ENCODE measurements at regions not wholly inside any gene's neighbourhood (a gene's known extent, or its start where the extent isn't known, plus 50 kb on each side); places are given as distances from the start of the nearest gene placed in this dataset.

DNA sequence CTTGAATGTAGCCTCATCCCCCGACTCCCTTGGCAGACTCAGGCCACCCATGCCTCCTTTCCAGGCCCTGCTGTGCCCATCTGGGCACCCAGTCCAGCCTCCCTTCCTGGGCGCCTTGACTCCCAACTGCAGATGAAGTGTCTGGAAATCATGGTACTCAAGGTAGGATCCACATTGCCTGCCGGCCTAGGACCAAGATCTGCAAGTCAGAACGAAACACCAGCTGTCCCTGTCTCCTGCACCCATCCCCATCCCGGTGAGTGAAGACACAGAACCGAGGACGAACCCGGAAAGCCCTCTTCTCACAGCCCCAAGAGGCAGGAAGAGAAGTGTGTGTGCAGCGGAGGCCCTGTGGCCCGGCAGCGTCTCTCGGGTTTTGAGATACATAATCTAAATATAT lies 205.1 kb downstream of the EMX2 start:
- DNase-seq (ENCODE audit: low read depth in 1 of 2, low spot score in 1 of 2) = no peak
- POLR2A ChIA-PET = no interaction called here
- no peak for ATAC-seq
- TF ChIP-seq HEYL (CRISPR knock-in tag; IDR thresholded peaks at IDR 0.05) (no peak), FOXS1 (CRISPR knock-in tag; IDR thresholded peaks at IDR 0.05) (no peak), FOSL2 (IDR thresholded peaks at IDR 0.05) (no peak), FOSL2 (CRISPR knock-in tag; IDR thresholded peaks at IDR 0.05) (no peak), NFE2L2 (conservative IDR thresholded peaks at IDR 0.05; ENCODE audit: low read length) (no peak), ZNF302 (CRISPR knock-in tag; IDR thresholded peaks at IDR 0.05) (no peak)
- TF ChIP-seq, protein P1, sequence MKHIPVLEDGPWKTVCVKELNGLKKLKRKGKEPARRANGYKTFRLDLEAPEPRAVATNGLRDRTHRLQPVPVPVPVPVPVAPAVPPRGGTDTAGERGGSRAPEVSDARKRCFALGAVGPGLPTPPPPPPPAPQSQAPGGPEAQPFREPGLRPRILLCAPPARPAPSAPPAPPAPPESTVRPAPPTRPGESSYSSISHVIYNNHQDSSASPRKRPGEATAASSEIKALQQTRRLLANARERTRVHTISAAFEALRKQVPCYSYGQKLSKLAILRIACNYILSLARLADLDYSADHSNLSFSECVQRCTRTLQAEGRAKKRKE (CRISPR knock-in tag; IDR thresholded peaks at IDR 0.05; ENCODE audit: low read depth) = no peak
- Histone ChIP-seq H3K9me3 (no peaks in the 10 kb centered on the region), H3K27ac (no peak overlapping the region), H3K4me1 (no peaks in the 10 kb centered on the region), H3K4me3 (no peak overlapping the region), H3K4me2 (no peak overlapping the region)
- WGBS (ENCODE audit: missing lambda C conversion rate) = 46% methylated on average over 12 of the region's 12 CpGs
- CTCF ChIA-PET = interaction anchor here (0.6 to 1.0 kb wide), 2 partner anchors 9 to 158 kb away, joined by 5 to 6 read pairs; no protein-coding TSS in a partner anchor
- FAIRE-seq = no peak

DNA sequence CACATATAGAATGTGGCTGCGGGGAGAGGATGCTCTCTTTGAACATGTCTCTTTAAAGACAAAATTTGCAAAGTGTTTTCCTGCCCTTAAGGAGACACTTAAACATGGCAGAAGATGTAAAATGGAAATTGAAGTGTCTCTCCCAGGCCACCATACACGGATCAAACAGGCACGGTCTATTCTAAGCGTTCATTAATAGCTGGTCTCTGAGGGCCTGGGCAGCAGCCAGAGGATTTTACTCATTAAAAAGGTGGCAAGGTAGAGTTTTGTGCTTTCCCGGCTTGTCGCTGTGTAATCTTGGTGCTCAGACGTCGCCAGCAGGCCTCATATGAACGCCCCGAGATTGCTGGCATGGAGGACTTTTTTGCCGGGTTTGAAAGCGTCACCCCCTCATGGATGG lies 205.5 kb downstream of the EMX2 start:
- FAIRE-seq (no peak), DNase-seq (ENCODE audit: low read depth in 1 of 2, low spot score in 1 of 2) (no peak), ATAC-seq (no peak)
- TF ChIP-seq NPAS2 (CRISPR knock-in tag; IDR thresholded peaks at IDR 0.05; ENCODE audit: borderline replicate concordance) = no peak
- no peak for TF ChIP-seq ZFP36 (IDR thresholded peaks at IDR 0.05; ENCODE audit: borderline replicate concordance, partially characterized antibody)
- TF ChIP-seq NFE2L2 (conservative IDR thresholded peaks at IDR 0.05; ENCODE audit: low read length) = no peak
- TF ChIP-seq KDM1A (IDR thresholded peaks at IDR 0.05; ENCODE audit: low read depth) = no peak
- Histone ChIP-seq H3K27ac (no peak overlapping the region), H3K4me2 (no peak overlapping the region), H3K9me3 (no peaks in the 10 kb centered on the region), H3K4me1 (no peaks in the 10 kb centered on the region), H3K4me3 (no peak overlapping the region)
- POLR2A ChIA-PET = no interaction called here
- 45% methylated on average over 12 of the region's 12 CpGs for WGBS (ENCODE audit: missing lambda C conversion rate)
- CTCF ChIA-PET = interaction anchor here (1.0 kb wide), 1 partner anchor 9 kb away, joined by 6 read pairs; no protein-coding TSS in a partner anchor

DNA sequence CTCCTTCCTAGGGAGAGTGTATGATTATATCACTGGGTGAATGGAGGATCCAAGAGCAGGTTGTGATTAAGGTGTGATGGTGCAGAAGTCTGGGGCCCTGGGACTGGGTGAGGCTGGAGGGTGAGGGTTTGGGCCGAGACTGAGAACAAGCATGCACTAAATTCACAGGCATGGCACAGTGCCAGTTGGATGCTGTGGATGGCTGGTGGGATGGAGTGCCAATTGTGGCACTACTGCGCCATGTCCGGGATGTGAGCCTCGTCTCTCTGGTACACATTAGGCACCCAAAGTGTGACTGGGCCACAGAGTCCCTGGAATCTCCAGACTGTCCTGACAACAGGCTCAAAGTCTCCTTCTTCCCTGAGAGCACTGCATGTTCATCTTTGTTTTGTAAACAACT lies 208.1 kb downstream of the EMX2 start:
- Histone ChIP-seq H3K4me1 (no peaks in the 10 kb centered on the region), H3K4me2 (no peak overlapping the region), H3K27ac (no peak overlapping the region), H3K9me3 (no peaks in the 10 kb centered on the region), H3K4me3 (no peak overlapping the region)
- 57% methylated on average over 4 of the region's 4 CpGs for WGBS (ENCODE audit: missing lambda C conversion rate)
- ChIA-PET CTCF (interaction anchor here (1.8 kb wide), 1 partner anchor 213 kb away, joined by 7 read pairs; no protein-coding TSS in a partner anchor), POLR2A (no interaction called here)
- no peak for ATAC-seq
- TF ChIP-seq, protein P2, sequence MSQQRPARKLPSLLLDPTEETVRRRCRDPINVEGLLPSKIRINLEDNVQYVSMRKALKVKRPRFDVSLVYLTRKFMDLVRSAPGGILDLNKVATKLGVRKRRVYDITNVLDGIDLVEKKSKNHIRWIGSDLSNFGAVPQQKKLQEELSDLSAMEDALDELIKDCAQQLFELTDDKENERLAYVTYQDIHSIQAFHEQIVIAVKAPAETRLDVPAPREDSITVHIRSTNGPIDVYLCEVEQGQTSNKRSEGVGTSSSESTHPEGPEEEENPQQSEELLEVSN (IDR thresholded peaks at IDR 0.05; ENCODE audit: borderline replicate concordance, low read depth) = no peak
- no peak for TF ChIP-seq HOXA7 (CRISPR knock-in tag; IDR thresholded peaks at IDR 0.05)
- TF ChIP-seq KDM5A (IDR thresholded peaks at IDR 0.05) = no peak
- no peak for TF ChIP-seq HOXB5 (CRISPR knock-in tag; IDR thresholded peaks at IDR 0.05)
- no peak for TF ChIP-seq BHLHE40 (IDR thresholded peaks at IDR 0.05; ENCODE audit: low read depth, low read length)
- no peak for TF ChIP-seq ZSCAN20 (CRISPR knock-in tag; IDR thresholded peaks at IDR 0.05)
- FAIRE-seq = no peak
- no peak for DNase-seq (ENCODE audit: low read depth in 1 of 2, low spot score in 1 of 2)

DNA sequence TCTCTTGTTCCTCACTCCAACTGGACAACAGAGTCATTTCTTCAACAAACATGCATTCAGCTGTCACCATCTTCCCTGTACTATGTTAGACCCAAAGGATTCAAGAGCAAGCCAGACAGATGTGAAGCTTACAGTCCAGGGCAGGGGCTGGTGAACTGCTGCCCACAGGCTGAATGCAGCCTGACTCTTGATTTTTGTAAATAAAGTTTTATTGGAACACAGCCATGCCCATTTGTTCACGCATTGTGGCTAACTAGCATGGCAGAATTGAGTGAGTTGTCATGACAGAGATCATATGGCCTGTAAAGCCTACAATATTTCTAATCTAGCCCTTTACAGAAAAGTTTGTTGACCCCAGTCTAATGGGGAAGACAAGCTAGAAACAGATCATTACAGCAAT lies 208.7 kb downstream of the EMX2 start:
- no peak for ATAC-seq
- H3K4me2 ChIP-seq = no peak overlapping the region
- no peak for DNase-seq (ENCODE audit: low read depth in 1 of 2, low spot score in 1 of 2)
- H3K4me1 ChIP-seq = no peaks in the 10 kb centered on the region
- no peak overlapping the region for H3K4me3 ChIP-seq
- CTCF ChIA-PET = interaction anchor here (1.4 to 1.8 kb wide), 2 partner anchors 13 to 214 kb away, joined by 3 to 7 read pairs; no protein-coding TSS in a partner anchor
- WGBS (ENCODE audit: missing lambda C conversion rate) = 60% methylated on average over 1 of the region's 1 CpG
- no peak overlapping the region for H3K27ac ChIP-seq
- H3K9me3 ChIP-seq = no peaks in the 10 kb centered on the region
- FAIRE-seq = no peak
- POLR2A ChIA-PET = no interaction called here
- TF ChIP-seq ZFP36 (IDR thresholded peaks at IDR 0.05; ENCODE audit: borderline replicate concordance, partially characterized antibody) (no peak), NR3C1 (IDR thresholded peaks at IDR 0.05) (no peak), HOXB5 (CRISPR knock-in tag; IDR thresholded peaks at IDR 0.05) (no peak), POLR2A (IDR thresholded peaks at IDR 0.05; ENCODE audit: low read length) (no peak), FOSB (CRISPR knock-in tag; IDR thresholded peaks at IDR 0.05) (no peak), NPAS2 (CRISPR knock-in tag; IDR thresholded peaks at IDR 0.05; ENCODE audit: borderline replicate concordance) (no peak)
- TF ChIP-seq, protein P3, sequence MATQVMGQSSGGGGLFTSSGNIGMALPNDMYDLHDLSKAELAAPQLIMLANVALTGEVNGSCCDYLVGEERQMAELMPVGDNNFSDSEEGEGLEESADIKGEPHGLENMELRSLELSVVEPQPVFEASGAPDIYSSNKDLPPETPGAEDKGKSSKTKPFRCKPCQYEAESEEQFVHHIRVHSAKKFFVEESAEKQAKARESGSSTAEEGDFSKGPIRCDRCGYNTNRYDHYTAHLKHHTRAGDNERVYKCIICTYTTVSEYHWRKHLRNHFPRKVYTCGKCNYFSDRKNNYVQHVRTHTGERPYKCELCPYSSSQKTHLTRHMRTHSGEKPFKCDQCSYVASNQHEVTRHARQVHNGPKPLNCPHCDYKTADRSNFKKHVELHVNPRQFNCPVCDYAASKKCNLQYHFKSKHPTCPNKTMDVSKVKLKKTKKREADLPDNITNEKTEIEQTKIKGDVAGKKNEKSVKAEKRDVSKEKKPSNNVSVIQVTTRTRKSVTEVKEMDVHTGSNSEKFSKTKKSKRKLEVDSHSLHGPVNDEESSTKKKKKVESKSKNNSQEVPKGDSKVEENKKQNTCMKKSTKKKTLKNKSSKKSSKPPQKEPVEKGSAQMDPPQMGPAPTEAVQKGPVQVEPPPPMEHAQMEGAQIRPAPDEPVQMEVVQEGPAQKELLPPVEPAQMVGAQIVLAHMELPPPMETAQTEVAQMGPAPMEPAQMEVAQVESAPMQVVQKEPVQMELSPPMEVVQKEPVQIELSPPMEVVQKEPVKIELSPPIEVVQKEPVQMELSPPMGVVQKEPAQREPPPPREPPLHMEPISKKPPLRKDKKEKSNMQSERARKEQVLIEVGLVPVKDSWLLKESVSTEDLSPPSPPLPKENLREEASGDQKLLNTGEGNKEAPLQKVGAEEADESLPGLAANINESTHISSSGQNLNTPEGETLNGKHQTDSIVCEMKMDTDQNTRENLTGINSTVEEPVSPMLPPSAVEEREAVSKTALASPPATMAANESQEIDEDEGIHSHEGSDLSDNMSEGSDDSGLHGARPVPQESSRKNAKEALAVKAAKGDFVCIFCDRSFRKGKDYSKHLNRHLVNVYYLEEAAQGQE (IDR thresholded peaks at IDR 0.05) = no peak
- TF ChIP-seq, protein P1 (CRISPR knock-in tag; IDR thresholded peaks at IDR 0.05; ENCODE audit: low read depth) = no peak
- TF ChIP-seq, protein P4, sequence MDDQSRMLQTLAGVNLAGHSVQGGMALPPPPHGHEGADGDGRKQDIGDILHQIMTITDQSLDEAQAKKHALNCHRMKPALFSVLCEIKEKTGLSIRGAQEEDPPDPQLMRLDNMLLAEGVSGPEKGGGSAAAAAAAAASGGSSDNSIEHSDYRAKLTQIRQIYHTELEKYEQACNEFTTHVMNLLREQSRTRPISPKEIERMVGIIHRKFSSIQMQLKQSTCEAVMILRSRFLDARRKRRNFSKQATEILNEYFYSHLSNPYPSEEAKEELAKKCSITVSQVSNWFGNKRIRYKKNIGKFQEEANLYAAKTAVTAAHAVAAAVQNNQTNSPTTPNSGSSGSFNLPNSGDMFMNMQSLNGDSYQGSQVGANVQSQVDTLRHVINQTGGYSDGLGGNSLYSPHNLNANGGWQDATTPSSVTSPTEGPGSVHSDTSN (IDR thresholded peaks at IDR 0.05) = no peak
- TF ChIP-seq, protein P5, sequence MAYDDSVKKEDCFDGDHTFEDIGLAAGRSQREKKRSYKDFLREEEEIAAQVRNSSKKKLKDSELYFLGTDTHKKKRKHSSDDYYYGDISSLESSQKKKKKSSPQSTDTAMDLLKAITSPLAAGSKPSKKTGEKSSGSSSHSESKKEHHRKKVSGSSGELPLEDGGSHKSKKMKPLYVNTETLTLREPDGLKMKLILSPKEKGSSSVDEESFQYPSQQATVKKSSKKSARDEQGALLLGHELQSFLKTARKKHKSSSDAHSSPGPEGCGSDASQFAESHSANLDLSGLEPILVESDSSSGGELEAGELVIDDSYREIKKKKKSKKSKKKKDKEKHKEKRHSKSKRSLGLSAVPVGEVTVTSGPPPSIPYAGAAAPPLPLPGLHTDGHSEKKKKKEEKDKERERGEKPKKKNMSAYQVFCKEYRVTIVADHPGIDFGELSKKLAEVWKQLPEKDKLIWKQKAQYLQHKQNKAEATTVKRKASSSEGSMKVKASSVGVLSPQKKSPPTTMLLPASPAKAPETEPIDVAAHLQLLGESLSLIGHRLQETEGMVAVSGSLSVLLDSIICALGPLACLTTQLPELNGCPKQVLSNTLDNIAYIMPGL (CRISPR knock-in tag; IDR thresholded peaks at IDR 0.05; ENCODE audit: borderline replicate concordance) = no peak

Data from A549 (cell line).